GM21526 (cell line): ENCODE measurements at regions not wholly inside any gene's neighbourhood (a gene's known extent, or its start where the extent isn't known, plus 50 kb on each side); places are given as distances from the start of the nearest gene placed in this dataset.
"Not testable (repeated sequence)": the region's sequence is repeated elsewhere in the genome, so short reads cannot be mapped to it uniquely, and the experiment has no call there.

Source experiments
- ATAC-seq: cut with Tn5 transposase; IDR thresholded peaks from one replicate; pipeline ENCODE4 v1.9.1; 2021; ENCODE audit warnings: moderate library complexity; ENCODE audit not compliant: unreplicated experiment, low FRiP score

DNA sequence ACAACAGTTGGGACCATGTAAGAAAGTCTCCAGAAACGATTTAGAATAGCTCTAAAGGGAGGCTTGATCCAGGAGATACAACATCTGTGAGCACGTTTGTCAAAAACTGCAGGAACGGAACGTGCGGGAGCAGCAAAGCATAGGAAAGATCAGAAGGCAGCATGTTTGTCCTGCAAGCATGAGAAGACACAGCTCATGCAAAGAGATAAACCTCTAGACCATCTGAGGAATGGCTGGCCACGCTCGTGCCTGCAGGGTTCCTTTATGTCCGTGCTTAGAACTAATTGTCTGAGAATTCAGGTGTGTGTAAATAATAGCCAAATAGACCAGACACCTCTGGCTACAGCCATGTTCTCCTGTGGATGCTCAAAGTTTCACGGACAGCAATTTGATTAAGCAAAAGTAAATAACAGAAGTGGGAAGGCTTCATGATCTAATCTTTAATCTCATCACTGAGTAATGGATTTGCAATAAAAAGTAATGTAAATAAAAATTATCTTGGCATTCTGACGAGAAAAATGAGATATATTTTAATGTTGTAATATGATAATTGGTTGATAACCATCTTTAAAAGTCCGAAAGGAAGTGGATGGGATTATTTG lies 534.8 kb upstream of the CDH7 start:
- no peak for ATAC-seq

DNA sequence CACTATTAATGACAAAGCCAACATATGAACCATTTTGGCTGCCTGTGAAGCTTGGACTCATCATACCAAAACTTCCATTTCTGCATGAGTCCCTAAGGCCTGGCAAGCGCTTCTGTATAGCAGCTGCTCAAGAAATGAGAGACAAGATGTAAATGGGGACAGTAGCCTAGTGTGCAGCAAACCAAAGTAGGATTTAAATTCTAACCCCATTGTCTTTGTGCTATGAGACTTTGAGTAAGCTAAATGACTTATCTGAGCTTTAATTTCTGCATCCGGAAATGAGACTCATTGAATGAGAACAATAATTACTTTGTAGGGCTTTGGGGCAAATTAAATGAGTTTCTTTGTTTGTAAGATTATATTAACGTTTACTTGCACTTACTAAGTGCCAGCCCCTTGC lies 536.4 kb upstream of the CDH7 start:
- no peak for ATAC-seq

DNA sequence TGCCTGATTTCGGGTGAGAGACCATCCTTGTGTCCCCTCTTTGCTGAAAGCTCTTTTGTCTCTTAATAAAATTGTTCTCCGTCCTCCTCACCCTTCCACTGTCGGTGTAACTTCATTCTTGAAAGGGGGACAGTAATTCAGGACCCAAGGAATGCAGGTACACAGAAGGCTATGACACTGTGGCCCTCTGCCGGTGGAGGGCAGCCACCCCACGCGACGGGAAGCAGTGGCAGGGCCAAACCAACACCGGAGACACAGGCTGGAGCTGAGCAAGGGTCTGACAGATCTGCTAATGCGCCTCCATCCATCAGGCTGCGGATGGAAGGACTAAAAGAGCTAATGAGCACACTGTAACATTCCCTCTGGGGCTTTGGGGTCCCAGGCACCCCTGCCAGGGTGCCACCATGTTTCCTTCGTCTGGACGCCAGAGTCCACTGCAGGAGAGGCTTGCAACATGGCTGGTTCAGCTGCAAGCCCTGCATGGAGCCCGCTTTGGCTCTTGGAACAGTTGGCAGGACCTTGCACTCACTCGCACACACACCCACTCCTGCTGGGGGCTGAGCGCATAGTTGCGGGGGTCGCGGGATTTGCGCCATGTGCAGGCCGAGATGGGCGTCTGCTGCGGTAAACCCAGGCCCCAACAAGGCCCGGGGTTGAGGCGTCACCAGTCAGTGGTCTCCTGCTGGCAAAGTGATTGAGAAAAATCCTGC lies 544.1 kb upstream of the CDH7 start:
- ATAC-seq: no peak

DNA sequence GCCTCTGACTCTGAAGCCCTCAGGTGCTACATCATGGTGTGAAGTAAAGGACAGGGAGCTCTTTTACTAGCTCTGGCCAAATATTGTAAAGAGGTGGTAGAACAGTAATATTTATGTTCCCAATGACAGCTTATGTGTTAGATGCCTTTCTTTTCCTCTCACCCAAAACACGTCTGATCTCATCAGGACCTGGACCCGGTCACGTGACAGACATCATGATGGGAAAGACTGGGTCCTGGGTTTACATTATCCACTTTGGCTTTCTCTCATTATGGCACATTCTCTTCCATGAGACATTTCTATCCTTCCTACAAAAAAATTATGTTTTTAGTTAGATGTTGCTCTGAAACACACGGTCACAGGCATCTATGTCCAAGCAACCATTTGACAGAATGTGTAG lies 548.7 kb upstream of the CDH7 start:
- ATAC-seq: no peak

- ATAC-seq: no peak
Observed at GRCh38 chr18:65175681-65176080, 575.1 kb upstream of the CDH7 start.

DNA sequence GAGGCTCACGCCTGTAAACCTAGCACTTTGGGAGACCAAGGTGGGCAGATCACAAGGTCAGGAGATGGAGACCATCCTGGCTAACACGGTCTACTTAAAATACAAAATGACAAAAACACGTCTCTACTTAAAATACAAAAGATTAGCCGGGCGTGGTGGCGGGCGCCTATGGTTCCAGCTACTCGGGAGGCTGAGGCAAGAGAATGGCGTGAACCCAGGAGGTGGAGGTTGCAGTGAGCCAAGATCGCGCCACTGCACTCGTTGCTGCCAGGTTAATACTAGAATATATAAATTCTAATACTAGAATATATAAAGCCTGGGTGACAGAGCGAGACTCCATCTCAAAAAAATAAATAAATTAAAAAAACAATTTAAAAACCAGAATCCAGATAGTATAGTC lies 588.7 kb upstream of the CDH7 start:
- ATAC-seq: not testable (repeated sequence)

GRCh38 chr18:65146482-65147021 lies 604.3 kb upstream of the CDH7 start:
- ATAC-seq: no peak

GRCh38 chr18:65145312-65145711 lies 605.5 kb upstream of the CDH7 start:
- no peak for ATAC-seq

- ATAC-seq: no peak
Observed at GRCh38 chr18:65133610-65134009, 617.2 kb upstream of the CDH7 start.

- ATAC-seq: no peak
Observed at GRCh38 chr18:65124633-65125032, 626.2 kb upstream of the CDH7 start.

GRCh38 chr18:65103864-65104263 lies 646.9 kb upstream of the CDH7 start:
- ATAC-seq: no peak

DNA sequence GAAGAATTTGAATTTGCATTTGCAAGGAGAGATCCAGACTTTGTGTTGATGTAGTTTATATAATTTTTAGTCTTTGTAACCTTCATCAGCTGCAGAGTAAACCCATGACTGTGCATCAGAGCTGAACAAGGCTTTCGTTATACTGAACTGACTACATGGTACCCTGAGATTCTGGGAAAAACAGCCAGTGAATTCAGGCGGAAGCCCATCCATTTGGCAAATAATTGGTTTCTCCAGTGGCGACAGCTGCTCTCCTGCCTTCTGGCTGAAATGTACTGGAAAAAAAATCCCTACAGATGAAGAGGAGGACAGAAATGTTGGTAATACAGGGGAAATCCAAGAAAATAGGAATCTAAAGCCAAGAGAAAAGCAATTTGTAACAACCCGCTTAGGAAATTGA lies 657.5 kb upstream of the CDH7 start:
- no peak for ATAC-seq

GRCh38 chr18:65091744-65092329 lies 659.0 kb upstream of the CDH7 start:
- ATAC-seq: no peak

DNA sequence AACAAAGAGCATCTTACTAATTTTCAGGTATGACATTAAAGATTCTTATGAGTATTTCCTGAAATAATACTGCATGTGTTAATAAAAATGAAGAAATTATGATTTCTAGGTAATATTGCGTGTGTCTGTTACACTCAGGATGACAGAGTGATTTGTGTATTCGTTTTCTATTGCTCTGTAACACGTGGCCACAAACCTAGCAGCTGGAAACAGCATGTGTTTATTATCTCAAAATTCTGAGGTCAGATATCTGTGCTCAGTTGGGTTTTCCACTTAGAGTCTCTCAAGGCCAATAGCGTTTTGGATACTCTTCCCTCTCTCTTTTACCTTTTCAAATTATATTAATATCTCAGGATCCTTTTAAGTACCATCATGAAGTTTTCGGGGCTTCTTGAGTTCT lies 667.9 kb upstream of the CDH7 start:
- ATAC-seq: no peak

DNA sequence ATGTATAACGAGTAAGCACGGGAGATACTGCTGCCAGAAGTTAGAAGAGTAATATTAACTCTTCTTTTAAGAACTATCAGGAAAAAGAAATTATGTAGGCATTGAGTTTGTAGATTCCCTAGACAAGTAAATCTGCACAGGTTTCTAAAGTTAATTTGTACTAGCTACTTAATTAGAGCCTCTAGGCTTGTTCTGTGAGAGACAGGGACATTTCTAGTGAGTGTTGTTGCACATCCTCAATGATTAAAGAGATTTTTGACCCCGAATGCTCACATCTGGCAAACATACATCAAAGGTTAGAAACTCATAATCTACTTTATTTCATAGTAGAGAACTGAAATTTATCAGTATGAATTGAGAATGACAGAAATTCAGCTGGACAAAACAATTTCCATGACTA lies 669.0 kb upstream of the CDH7 start:
- ATAC-seq: no peak

DNA sequence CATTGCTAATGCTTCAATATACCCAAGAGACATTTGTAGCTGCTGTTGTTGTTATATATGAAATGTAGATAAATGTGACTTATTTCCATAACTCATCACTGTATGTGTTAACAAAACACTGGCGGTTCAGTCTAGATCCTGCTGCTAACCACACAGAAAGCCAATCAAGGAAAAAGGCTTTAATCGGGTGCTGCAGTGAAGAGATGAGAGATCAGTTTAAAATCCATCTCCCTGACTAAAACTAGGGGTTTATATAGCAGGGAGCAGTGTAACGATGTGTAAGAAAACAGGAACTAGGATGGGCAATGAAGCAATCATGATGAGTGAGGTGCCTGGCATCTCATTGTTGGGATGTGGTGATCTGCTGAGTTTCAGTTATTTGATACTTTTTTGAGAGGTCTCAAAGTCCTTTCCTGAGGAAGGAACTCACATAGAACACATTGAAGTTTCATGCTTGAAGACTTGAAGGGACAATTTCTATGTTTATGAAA lies 677.7 kb upstream of the CDH7 start:
- no peak for ATAC-seq

GRCh38 chr18:65057439-65058083 lies 693.3 kb upstream of the CDH7 start:
- no peak for ATAC-seq

- no peak for ATAC-seq
Observed at GRCh38 chr18:65056575-65056974, 694.2 kb upstream of the CDH7 start.

GRCh38 chr18:65049586-65049985 lies 701.2 kb upstream of the CDH7 start:
- ATAC-seq: no peak

DNA sequence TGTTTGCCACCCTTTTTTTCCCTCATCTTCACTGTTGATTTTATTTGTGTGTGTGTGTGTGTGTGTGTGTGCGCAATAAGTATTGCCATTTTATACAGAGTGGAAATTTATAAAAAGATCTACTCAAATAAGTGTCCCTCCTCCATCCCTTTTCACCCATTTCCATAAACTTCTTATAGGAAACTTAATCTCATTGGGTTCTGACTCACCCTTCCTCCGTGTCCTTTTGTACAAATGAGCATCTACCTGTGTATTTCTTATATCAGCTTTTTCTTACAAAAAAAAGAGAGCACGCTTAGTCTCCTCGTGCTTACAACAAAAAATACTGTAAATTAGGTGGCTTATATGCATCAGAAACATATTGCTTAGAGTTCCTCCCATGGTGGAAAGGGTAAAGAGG lies 711.2 kb upstream of the CDH7 start:
- ATAC-seq: no peak

DNA sequence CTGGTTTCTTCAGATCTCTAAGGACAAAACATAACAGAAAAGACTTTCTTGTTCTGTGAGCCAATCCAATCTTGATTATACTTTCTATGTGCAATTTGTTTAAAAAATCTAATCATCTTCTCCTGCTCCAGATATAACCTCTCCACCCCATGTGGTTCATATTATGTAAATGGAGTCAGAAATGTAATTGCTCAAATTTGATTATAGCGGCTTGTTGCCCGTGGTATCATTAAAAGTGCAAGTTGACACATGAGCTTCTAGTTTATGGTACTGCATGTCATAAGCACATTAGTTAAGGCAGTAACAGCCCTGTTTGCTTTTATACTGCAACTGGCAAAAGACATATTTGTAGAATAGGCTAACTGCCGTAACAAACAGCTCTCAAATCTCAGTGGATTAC lies 715.1 kb upstream of the CDH7 start:
- ATAC-seq: no peak
